GM23248 (cell line): ENCODE measurements at regions not wholly inside any gene's neighbourhood (a gene's known extent, or its start where the extent isn't known, plus 50 kb on each side); places are given as distances from the start of the nearest gene placed in this dataset.

Source experiments
- DNase-seq: peaks from one replicate; pipeline ENCODE4 v3.0.0-alpha.2; 2015
- H2AFZ ChIP-seq: fragments of 200-600 bp; sonication (generic); 2 replicates; pipeline ENCODE4 v1.6.1; 2016; ENCODE audit warnings: antibody characterized with exemption
- H3F3A ChIP-seq: fragments of 200-600 bp; sonication (generic); 2 replicates; pipeline ENCODE4 v1.6.1; 2016; ENCODE audit warnings: mild to moderate bottlenecking, antibody characterized with exemption, mixed run types; ENCODE audit not compliant: insufficient read depth
- H3K27ac ChIP-seq: fragments of 200-600 bp; sonication (generic); 2 replicates; pipeline ENCODE4 v1.5.1; 2016; ENCODE audit warnings: mild to moderate bottlenecking
- H3K27me3 ChIP-seq: fragments of 200-600 bp; sonication (generic); replicated peaks from 2 replicates; pipeline ENCODE4 v1.6.1; 2016; ENCODE audit warnings: mild to moderate bottlenecking; ENCODE audit not compliant: insufficient read depth
- H3K36me3 ChIP-seq: fragments of 200-600 bp; sonication (generic); 2 replicates; pipeline ENCODE4 v1.6.1; 2016; ENCODE audit warnings: low read depth, mild to moderate bottlenecking
- H3K4me1 ChIP-seq: fragments of 200-600 bp; sonication (generic); 2 replicates; pipeline ENCODE4 v1.6.1; 2016; ENCODE audit warnings: mild to moderate bottlenecking; ENCODE audit not compliant: insufficient read depth
- H3K4me2 ChIP-seq: fragments of 200-600 bp; sonication (generic); one replicate; pipeline ENCODE4 v1.6.1; 2016; ENCODE audit warnings: mild to moderate bottlenecking; ENCODE audit not compliant: unreplicated experiment
- H3K4me3 ChIP-seq: fragments of 200-600 bp; sonication (generic); 2 replicates; pipeline ENCODE4 v1.5.1; 2016; ENCODE audit warnings: mild to moderate bottlenecking
- H3K79me2 ChIP-seq: fragments of 200-600 bp; sonication (generic); 2 replicates; pipeline ENCODE4 v1.6.1; 2016; ENCODE audit warnings: mild to moderate bottlenecking; ENCODE audit not compliant: insufficient read depth
- H3K9ac ChIP-seq: fragments of 200-600 bp; sonication (generic); 2 replicates; pipeline ENCODE4 v1.6.1; 2016; ENCODE audit warnings: mild to moderate bottlenecking
- H3K9me2 ChIP-seq: fragments of 200-600 bp; sonication (generic); 2 replicates; pipeline ENCODE4 v1.6.1; 2016; ENCODE audit warnings: mixed run types, mild to moderate bottlenecking, moderate library complexity; ENCODE audit not compliant: insufficient read depth
- H3K9me3 ChIP-seq: fragments of 200-600 bp; sonication (generic); one replicate; pipeline ENCODE4 v1.6.1; 2017; ENCODE audit warnings: low read depth
- H4K20me1 ChIP-seq: fragments of 200-600 bp; sonication (generic); 2 replicates; pipeline ENCODE4 v1.6.0; 2016; ENCODE audit not compliant: insufficient read depth
- EZH2 ChIP-seq: fragments of 200-600 bp; sonication (generic); IDR thresholded peaks from 2 replicates; pipeline ENCODE4 v1.6.1; 2018; ENCODE audit warnings: antibody characterized with exemption, mild to moderate bottlenecking; ENCODE audit not compliant: insufficient read depth, poor library complexity, severe bottlenecking
- EZH2phosphoT487 ChIP-seq: fragments of 200-600 bp; sonication (generic); IDR thresholded peaks from 2 replicates; pipeline ENCODE4 v1.6.1; 2018; ENCODE audit warnings: antibody characterized with exemption, moderate library complexity, mild to moderate bottlenecking, low read depth; ENCODE audit not compliant: insufficient read depth
- WGBS, 2 experiments: methylation state at CpG; one replicate each; pipeline ENCODE4 v1.1.6; 2015 to 2017; ENCODE audit warnings: low lambda C conversion rate in 2 of 2, low coverage in 1 of 2; ENCODE audit errors: missing lambda C conversion rate in 2 of 2; 5-methylcytosine and 5-hydroxymethylcytosine counted together
- in situ Hi-C: fragments of 300-500 bp; cut with MboI; formaldehyde crosslinking; loops from 2 replicates; pipeline ENCODE4 v1.15.0; 2020

DNA sequence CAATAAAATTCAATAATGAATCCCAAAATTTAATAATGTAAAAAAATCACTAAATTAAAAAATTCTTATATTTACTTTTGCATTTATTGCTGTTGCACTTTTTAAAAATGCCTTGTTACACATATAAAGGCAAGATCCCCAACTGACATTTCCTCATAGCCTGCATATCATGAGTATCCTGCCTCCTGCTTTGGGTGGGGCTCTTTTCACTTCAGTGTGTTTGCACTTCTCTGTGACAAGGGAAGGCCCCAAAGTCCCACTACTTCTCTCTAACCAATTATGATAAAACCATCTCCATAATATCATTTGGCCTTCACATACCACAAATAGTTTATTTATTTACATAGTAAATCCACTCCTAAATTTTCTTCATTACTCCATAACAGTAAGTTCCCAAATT is 446.1 kb upstream of the MARCKS start:
- H3K9me3 ChIP-seq = no peaks in the 10 kb centered on the region
- no peak overlapping the region for H3K27ac ChIP-seq
- H3K36me3 ChIP-seq = no peaks in the 10 kb centered on the region
- H3K4me3 ChIP-seq = no peak overlapping the region
- no peak overlapping the region for H3K4me2 ChIP-seq
- no peaks in the 10 kb centered on the region for H4K20me1 ChIP-seq
- H3K79me2 ChIP-seq = no peaks in the 10 kb centered on the region
- H3K9ac ChIP-seq = no peak overlapping the region
- H3K9me2 ChIP-seq = no peaks in the 10 kb centered on the region
- H2AFZ ChIP-seq = 0 out of 2 replicates have a peak overlapping the region, but pooled peaks have one; percentile 4
- DNase-seq = peak; percentile 35
- in situ Hi-C loops = loop anchor here (10.0 to 25.0 kb wide), 2 partner anchors 444 to 624 kb away; partner anchors contain the start of gene MARCKS
- H3K4me1 ChIP-seq = peaks cover 43% of the 10 kb centered on the region
- peaks cover 6% of the 10 kb centered on the region; the same call in 1 of the 2 replicates for H3F3A ChIP-seq
- TF ChIP-seq EZH2 (no peak), EZH2phosphoT487 (no peak)
- no peaks in the 10 kb centered on the region for H3K27me3 ChIP-seq

GRCh38 chr6:113412589-113413357 is 444.4 kb upstream of the MARCKS start:
- Histone ChIP-seq H2AFZ (peak overlapping the region; percentile 10; the same call in 1 of the 2 replicates), H3K9me3 (no peaks in the 10 kb centered on the region), H3K36me3 (no peaks in the 10 kb centered on the region), H3K4me3 (no peak overlapping the region), H3K27ac (no peak overlapping the region), H3K9me2 (no peaks in the 10 kb centered on the region), H3K4me1 (peaks cover 49% of the 10 kb centered on the region), H3K4me2 (no peak overlapping the region), H4K20me1 (no peaks in the 10 kb centered on the region), H3K27me3 (no peaks in the 10 kb centered on the region), H3K79me2 (no peaks in the 10 kb centered on the region), H3K9ac (no peak overlapping the region), H3F3A (peaks cover 6% of the 10 kb centered on the region; the same call in 1 of the 2 replicates)
- 98 to 100% methylated on average over 1 of the region's 1 CpG for WGBS, 2 experiments
- in situ Hi-C loops = loop anchor here (10.0 to 25.0 kb wide), 2 partner anchors 442 to 625 kb away; partner anchors contain the start of gene MARCKS
- DNase-seq = peak; percentile 28
- TF ChIP-seq EZH2 (no peak), EZH2phosphoT487 (no peak)

DNA sequence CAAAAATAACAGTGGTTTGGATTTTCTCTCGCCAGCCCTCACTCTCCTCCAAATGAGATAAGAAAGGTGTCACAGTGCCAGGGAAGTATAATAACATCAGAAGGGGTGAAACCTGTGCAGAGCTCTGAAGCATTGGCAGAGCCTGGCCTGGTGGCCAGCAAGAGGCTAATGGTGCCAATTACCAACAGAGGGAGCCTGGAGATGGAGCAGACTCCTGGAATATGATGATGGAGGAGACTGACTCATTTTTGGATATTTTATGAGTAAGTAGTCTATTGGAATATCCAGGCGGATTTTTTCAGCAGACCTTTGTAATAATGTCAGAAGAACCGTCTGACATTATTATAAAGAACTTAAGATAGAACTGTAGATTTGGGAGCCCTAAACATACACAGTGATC is 442.6 kb upstream of the MARCKS start:
- Histone ChIP-seq H3K9me2 (no peaks in the 10 kb centered on the region), H3K79me2 (no peaks in the 10 kb centered on the region), H4K20me1 (no peaks in the 10 kb centered on the region), H3K4me3 (no peak overlapping the region), H3K4me2 (peak overlapping the region; percentile 13), H3K9ac (peak overlapping the region; percentile 34; the same call in 1 of the 2 replicates), H3K27ac (peak overlapping the region; percentile 72), H3F3A (peaks cover 6% of the 10 kb centered on the region; the same call in 1 of the 2 replicates), H3K4me1 (peaks cover 49% of the 10 kb centered on the region), H3K36me3 (no peaks in the 10 kb centered on the region), H2AFZ (peak overlapping the region; percentile 32; the same call in 1 of the 2 replicates), H3K27me3 (no peaks in the 10 kb centered on the region), H3K9me3 (no peaks in the 10 kb centered on the region)
- WGBS, 2 experiments = 10 to 11% methylated on average over 3 of the region's 3 CpGs
- peak; percentile 91 for DNase-seq
- TF ChIP-seq EZH2 = no peak
- TF ChIP-seq EZH2phosphoT487 = no peak
- in situ Hi-C loops = loop anchor here (10.0 to 25.0 kb wide), 2 partner anchors 440 to 627 kb away; partner anchors contain the start of gene MARCKS

DNA sequence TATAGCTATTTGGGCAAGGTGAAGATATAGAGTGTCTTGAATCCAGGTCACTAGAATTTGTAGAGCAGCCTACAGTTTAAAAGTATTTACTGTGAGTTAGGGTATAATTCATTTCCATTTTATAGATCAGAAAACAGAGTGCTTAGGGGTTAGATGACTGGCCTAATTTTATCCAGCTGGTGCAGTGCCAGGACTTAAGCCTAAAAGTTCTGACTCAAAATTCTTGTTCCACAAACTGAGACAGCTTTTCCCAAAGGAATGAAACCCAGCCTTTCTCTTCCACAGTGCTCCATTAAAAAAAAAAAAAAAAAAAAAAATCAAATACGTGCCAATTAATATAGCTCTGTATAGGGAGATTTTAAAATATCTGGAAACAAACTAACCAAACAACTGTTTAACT is 441.0 kb upstream of the MARCKS start:
- H3K4me1 ChIP-seq = peaks cover 45% of the 10 kb centered on the region
- no peaks in the 10 kb centered on the region for H4K20me1 ChIP-seq
- no peak overlapping the region for H3K4me2 ChIP-seq
- in situ Hi-C loops = loop anchor here (10.0 to 25.0 kb wide), 2 partner anchors 439 to 629 kb away; partner anchors contain the start of gene MARCKS
- H3K9me3 ChIP-seq = no peaks in the 10 kb centered on the region
- no peaks in the 10 kb centered on the region for H3K9me2 ChIP-seq
- peaks cover 6% of the 10 kb centered on the region; the same call in 1 of the 2 replicates for H3F3A ChIP-seq
- H2AFZ ChIP-seq = no peak overlapping the region
- peak; percentile 36 for DNase-seq
- no peaks in the 10 kb centered on the region for H3K27me3 ChIP-seq
- H3K9ac ChIP-seq = no peak overlapping the region
- no peak overlapping the region for H3K4me3 ChIP-seq
- no peaks in the 10 kb centered on the region for H3K79me2 ChIP-seq
- 71 to 78% methylated on average over 1 of the region's 1 CpG for WGBS, 2 experiments
- TF ChIP-seq EZH2phosphoT487 (no peak), EZH2 (no peak)
- H3K36me3 ChIP-seq = no peaks in the 10 kb centered on the region
- H3K27ac ChIP-seq = no peak overlapping the region
